H1 (cell line): ENCODE measurements at regions not wholly inside any gene's neighbourhood (a gene's known extent, or its start where the extent isn't known, plus 50 kb on each side); places are given as distances from the start of the nearest gene placed in this dataset.
A peak's percentile ranks its signal among the peaks of the same experiment; 100 is the strongest.

ENCODE experiments used
- TF ChIP-seq, protein P1 (sequence below): fragments of 300-600 bp; sonication (generic); IDR thresholded peaks from 2 replicates; pipeline ENCODE4 v1.7.1; 2012; ENCODE audit warnings: low read length, moderate library complexity, mild to moderate bottlenecking, inconsistent platforms; ENCODE audit not compliant: insufficient replicate concordance
- TF ChIP-seq, protein P2 (sequence below): IDR thresholded peaks from 2 replicates; pipeline ENCODE4 v1.6.1; 2012; ENCODE audit warnings: inconsistent platforms

GRCh38 chr12:23099104-23099503, 474.1 kb downstream of the ETNK1 start (continued):
- TF ChIP-seq, protein P1, sequence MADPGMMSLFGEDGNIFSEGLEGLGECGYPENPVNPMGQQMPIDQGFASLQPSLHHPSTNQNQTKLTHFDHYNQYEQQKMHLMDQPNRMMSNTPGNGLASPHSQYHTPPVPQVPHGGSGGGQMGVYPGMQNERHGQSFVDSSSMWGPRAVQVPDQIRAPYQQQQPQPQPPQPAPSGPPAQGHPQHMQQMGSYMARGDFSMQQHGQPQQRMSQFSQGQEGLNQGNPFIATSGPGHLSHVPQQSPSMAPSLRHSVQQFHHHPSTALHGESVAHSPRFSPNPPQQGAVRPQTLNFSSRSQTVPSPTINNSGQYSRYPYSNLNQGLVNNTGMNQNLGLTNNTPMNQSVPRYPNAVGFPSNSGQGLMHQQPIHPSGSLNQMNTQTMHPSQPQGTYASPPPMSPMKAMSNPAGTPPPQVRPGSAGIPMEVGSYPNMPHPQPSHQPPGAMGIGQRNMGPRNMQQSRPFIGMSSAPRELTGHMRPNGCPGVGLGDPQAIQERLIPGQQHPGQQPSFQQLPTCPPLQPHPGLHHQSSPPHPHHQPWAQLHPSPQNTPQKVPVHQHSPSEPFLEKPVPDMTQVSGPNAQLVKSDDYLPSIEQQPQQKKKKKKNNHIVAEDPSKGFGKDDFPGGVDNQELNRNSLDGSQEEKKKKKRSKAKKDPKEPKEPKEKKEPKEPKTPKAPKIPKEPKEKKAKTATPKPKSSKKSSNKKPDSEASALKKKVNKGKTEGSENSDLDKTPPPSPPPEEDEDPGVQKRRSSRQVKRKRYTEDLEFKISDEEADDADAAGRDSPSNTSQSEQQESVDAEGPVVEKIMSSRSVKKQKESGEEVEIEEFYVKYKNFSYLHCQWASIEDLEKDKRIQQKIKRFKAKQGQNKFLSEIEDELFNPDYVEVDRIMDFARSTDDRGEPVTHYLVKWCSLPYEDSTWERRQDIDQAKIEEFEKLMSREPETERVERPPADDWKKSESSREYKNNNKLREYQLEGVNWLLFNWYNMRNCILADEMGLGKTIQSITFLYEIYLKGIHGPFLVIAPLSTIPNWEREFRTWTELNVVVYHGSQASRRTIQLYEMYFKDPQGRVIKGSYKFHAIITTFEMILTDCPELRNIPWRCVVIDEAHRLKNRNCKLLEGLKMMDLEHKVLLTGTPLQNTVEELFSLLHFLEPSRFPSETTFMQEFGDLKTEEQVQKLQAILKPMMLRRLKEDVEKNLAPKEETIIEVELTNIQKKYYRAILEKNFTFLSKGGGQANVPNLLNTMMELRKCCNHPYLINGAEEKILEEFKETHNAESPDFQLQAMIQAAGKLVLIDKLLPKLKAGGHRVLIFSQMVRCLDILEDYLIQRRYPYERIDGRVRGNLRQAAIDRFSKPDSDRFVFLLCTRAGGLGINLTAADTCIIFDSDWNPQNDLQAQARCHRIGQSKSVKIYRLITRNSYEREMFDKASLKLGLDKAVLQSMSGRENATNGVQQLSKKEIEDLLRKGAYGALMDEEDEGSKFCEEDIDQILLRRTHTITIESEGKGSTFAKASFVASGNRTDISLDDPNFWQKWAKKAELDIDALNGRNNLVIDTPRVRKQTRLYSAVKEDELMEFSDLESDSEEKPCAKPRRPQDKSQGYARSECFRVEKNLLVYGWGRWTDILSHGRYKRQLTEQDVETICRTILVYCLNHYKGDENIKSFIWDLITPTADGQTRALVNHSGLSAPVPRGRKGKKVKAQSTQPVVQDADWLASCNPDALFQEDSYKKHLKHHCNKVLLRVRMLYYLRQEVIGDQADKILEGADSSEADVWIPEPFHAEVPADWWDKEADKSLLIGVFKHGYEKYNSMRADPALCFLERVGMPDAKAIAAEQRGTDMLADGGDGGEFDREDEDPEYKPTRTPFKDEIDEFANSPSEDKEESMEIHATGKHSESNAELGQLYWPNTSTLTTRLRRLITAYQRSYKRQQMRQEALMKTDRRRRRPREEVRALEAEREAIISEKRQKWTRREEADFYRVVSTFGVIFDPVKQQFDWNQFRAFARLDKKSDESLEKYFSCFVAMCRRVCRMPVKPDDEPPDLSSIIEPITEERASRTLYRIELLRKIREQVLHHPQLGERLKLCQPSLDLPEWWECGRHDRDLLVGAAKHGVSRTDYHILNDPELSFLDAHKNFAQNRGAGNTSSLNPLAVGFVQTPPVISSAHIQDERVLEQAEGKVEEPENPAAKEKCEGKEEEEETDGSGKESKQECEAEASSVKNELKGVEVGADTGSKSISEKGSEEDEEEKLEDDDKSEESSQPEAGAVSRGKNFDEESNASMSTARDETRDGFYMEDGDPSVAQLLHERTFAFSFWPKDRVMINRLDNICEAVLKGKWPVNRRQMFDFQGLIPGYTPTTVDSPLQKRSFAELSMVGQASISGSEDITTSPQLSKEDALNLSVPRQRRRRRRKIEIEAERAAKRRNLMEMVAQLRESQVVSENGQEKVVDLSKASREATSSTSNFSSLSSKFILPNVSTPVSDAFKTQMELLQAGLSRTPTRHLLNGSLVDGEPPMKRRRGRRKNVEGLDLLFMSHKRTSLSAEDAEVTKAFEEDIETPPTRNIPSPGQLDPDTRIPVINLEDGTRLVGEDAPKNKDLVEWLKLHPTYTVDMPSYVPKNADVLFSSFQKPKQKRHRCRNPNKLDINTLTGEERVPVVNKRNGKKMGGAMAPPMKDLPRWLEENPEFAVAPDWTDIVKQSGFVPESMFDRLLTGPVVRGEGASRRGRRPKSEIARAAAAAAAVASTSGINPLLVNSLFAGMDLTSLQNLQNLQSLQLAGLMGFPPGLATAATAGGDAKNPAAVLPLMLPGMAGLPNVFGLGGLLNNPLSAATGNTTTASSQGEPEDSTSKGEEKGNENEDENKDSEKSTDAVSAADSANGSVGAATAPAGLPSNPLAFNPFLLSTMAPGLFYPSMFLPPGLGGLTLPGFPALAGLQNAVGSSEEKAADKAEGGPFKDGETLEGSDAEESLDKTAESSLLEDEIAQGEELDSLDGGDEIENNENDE: peak; percentile 45
- TF ChIP-seq, protein P2, sequence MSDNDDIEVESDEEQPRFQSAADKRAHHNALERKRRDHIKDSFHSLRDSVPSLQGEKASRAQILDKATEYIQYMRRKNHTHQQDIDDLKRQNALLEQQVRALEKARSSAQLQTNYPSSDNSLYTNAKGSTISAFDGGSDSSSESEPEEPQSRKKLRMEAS: 0 out of 2 replicates have a peak, but pooled peaks have one; percentile 26
